Sigmoid colon (tissue), 6 donors: ENCODE measurements at regions not wholly inside any gene's neighbourhood (a gene's known extent, or its start where the extent isn't known, plus 50 kb on each side); places are given as distances from the start of the nearest gene placed in this dataset.

ENCODE experiments used
- DNase-seq: peaks from one replicate; pipeline ENCODE4 v3.0.0-alpha.2; 2019
- H3K27ac ChIP-seq, 4 donors: fragments of 200-600 bp; sonication (generic); one replicate each; pipeline ENCODE4 v1.5.1; 2016 to 2019; ENCODE audit warnings: mild to moderate bottlenecking in 1 of 4
- H3K27me3 ChIP-seq, 3 donors: fragments of 200-600 bp; sonication (generic); one replicate each; pipeline ENCODE4 v1.5.1; 2019; ENCODE audit warnings: mild to moderate bottlenecking in 1 of 3
- H3K36me3 ChIP-seq, 4 donors: fragments of 200-600 bp; sonication (generic); one replicate each; pipeline ENCODE4 v1.5.1; 2016 to 2019
- H3K4me1 ChIP-seq, 4 donors: fragments of 200-600 bp; sonication (generic); one replicate each; pipeline ENCODE4 v1.5.1; 2017 to 2019
- H3K4me3 ChIP-seq, 4 donors: fragments of 200-600 bp; sonication (generic); one replicate each; pipeline ENCODE4 v1.5.1; 2017 to 2019; ENCODE audit warnings: mild to moderate bottlenecking in 2 of 4, moderate library complexity in 1 of 4
- H3K9me3 ChIP-seq, 4 donors: fragments of 200-600 bp in 3 of 4; sonication (generic) in 3 of 4; one replicate each; pipeline versions ENCODE4 v1.5.1 to v1.6.1; 2013 to 2019
- EP300 ChIP-seq, 4 donors: sonication (generic); formaldehyde crosslinking; IDR thresholded peaks; one replicate each; pipeline ENCODE4 v1.6.1; 2017; ENCODE audit warnings: antibody characterized with exemption in 4 of 4
- POLR2A ChIP-seq, 2 donors: fragments of 450-650 bp; IDR thresholded peaks; one replicate each; pipeline ENCODE4 v1.6.1; 2016; ENCODE audit warnings: antibody characterized with exemption in 2 of 2, mild to moderate bottlenecking in 2 of 2, moderate library complexity in 2 of 2
- POLR2AphosphoS5 ChIP-seq, 4 donors: sonication (generic); formaldehyde crosslinking; IDR thresholded peaks; one replicate each; pipeline ENCODE4 v1.6.1; 2017; ENCODE audit warnings: antibody characterized with exemption in 4 of 4
- WGBS, 2 donors: extraction: QIAGEN DNeasy Blood & Tissue Kit; methylation state at CpG; one replicate each; pipeline ENCODE4 v1.1.7; 2013; 5-methylcytosine and 5-hydroxymethylcytosine counted together
- intact Hi-C: fragments of 100-400 bp; cut with DNase I; formaldehyde crosslinking; loops from one replicate; pipeline ENCODE4 v1.15.1; 2023
- TF ChIP-seq, protein P1 (sequence below), 4 experiments: fragments of 450-650 bp in 3 of 4; fragments of 200-600 bp in 1 of 4; IDR thresholded peaks; one replicate each; pipeline ENCODE4 v1.5.1; 2016 to 2019; ENCODE audit warnings: antibody characterized with exemption in 4 of 4, mild to moderate bottlenecking in 3 of 4, moderate library complexity in 2 of 4
- donor health status: healthy with polysubstance abuse.
- donor health status: healthy.

- Histone ChIP-seq H3K9me3 (no peaks in the 10 kb centered on the region), H3K4me1 (peaks cover 0 to 21% (median 18%) of the 10 kb centered on the region in 4 donors), H3K36me3 (no peaks in the 10 kb centered on the region), H3K27me3 (no peaks in the 10 kb centered on the region), H3K27ac (no peak overlapping the region), H3K4me3 (no peak overlapping the region)
- no peak for DNase-seq
- TF ChIP-seq POLR2A (IDR thresholded peaks at IDR 0.05) (no peak), POLR2AphosphoS5 (IDR thresholded peaks at IDR 0.05) (no peak), EP300 (IDR thresholded peaks at IDR 0.05) (no peak)
- TF ChIP-seq, protein P1, sequence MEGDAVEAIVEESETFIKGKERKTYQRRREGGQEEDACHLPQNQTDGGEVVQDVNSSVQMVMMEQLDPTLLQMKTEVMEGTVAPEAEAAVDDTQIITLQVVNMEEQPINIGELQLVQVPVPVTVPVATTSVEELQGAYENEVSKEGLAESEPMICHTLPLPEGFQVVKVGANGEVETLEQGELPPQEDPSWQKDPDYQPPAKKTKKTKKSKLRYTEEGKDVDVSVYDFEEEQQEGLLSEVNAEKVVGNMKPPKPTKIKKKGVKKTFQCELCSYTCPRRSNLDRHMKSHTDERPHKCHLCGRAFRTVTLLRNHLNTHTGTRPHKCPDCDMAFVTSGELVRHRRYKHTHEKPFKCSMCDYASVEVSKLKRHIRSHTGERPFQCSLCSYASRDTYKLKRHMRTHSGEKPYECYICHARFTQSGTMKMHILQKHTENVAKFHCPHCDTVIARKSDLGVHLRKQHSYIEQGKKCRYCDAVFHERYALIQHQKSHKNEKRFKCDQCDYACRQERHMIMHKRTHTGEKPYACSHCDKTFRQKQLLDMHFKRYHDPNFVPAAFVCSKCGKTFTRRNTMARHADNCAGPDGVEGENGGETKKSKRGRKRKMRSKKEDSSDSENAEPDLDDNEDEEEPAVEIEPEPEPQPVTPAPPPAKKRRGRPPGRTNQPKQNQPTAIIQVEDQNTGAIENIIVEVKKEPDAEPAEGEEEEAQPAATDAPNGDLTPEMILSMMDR (IDR thresholded peaks at IDR 0.05), result no peak
- intact Hi-C loops, result loop anchor here (1.0 to 5.0 kb wide), 2 partner anchors 39 to 45 kb away; no protein-coding TSS in a partner anchor
- WGBS, 2 donors, result 55 to 78% methylated on average over 14 of the region's 14 CpGs
These were observed 379.2 kb downstream of the SHANK2 start for GRCh38 chr11:70872955-70873735.

DNA sequence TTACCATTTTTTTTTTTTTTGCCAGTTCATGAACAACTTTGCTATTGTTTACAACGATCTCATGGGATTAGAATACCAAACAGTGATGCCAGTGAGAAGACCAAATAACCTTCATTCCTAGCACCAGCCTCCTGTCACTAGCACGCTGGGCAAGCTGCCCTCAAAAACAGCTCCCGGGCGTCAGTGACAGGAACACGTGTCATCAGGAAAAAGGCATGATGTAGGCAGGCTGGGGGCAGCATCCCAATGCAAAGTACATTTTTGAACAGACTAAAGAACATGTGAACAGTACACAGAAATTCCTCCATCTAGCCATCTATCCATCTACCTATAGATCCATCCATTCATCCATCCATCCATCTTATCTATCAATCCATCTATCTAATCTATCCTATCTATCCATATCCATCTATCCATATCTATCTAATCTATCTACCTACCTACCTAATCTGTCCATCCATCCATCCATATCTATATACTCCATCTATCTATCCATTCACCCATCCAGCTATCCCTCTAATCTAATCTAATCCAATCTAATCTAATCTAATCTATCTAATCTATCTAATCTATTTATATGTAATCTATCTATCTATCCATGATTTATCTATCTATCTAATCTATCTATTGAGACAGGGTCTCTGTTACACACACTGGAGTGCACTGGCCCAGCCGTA, 378.5 kb downstream of the SHANK2 start:
- Histone ChIP-seq H3K27ac (no peak overlapping the region), H3K4me3 (no peak overlapping the region), H3K36me3 (no peaks in the 10 kb centered on the region), H3K4me1 (peaks cover 0 to 21% (median 18%) of the 10 kb centered on the region in 4 donors), H3K9me3 (no peaks in the 10 kb centered on the region), H3K27me3 (no peaks in the 10 kb centered on the region)
- WGBS, 2 donors, result 81 to 89% methylated on average over 6 of the region's 6 CpGs
- intact Hi-C loops, result loop anchor here (5.0 kb wide), 1 partner anchor 38 kb away; no protein-coding TSS in a partner anchor
- no peak for DNase-seq
- no peak for TF ChIP-seq EP300 (IDR thresholded peaks at IDR 0.05)
- TF ChIP-seq POLR2AphosphoS5 (IDR thresholded peaks at IDR 0.05), result no peak
- no peak for TF ChIP-seq POLR2A (IDR thresholded peaks at IDR 0.05)
- TF ChIP-seq, protein P1 (IDR thresholded peaks at IDR 0.05), result no peak

DNA sequence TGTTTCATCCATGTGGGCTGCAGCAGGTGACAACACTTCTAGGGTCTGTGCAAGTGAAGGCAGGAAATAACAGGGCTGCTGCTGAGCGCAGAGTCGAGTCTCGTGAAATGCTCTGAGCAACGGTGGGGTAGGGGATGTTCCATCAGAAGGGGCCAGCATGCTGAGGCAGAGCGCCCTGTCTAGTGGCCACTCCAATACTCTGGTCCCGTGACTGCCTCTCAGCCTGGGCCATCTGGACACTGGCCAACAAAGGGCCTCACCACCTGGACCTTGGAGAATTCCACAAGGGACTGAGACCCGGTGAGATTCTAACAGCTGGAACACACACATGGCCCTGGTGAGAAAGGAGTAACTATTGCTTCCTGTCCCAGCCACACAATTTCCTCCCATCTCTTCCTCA, 375.7 kb downstream of the SHANK2 start:
- Histone ChIP-seq H3K27ac (no peak overlapping the region), H3K4me1 (peaks cover 0 to 15% (median 12%) of the 10 kb centered on the region in 4 donors), H3K36me3 (no peaks in the 10 kb centered on the region), H3K9me3 (no peaks in the 10 kb centered on the region), H3K4me3 (no peak overlapping the region), H3K27me3 (no peaks in the 10 kb centered on the region)
- intact Hi-C loops, result no loop called here
- TF ChIP-seq POLR2AphosphoS5 (IDR thresholded peaks at IDR 0.05), result no peak
- no peak for TF ChIP-seq POLR2A (IDR thresholded peaks at IDR 0.05)
- TF ChIP-seq, protein P1 (IDR thresholded peaks at IDR 0.05), result no peak
- TF ChIP-seq EP300 (IDR thresholded peaks at IDR 0.05), result no peak
- DNase-seq, result no peak
- WGBS, 2 donors, result 50 to 71% methylated on average over 7 of the region's 7 CpGs

GRCh38 chr11:70877151-70877550, 375.2 kb downstream of the SHANK2 start:
- peaks cover 0 to 10% (median 7%) of the 10 kb centered on the region in 4 donors for H3K4me1 ChIP-seq
- H3K4me3 ChIP-seq, result no peak overlapping the region
- H3K27me3 ChIP-seq, result no peaks in the 10 kb centered on the region
- H3K36me3 ChIP-seq, result no peaks in the 10 kb centered on the region
- 81 to 91% methylated on average over 12 of the region's 12 CpGs for WGBS, 2 donors
- TF ChIP-seq POLR2AphosphoS5 (IDR thresholded peaks at IDR 0.05), result no peak
- no peak for TF ChIP-seq EP300 (IDR thresholded peaks at IDR 0.05)
- no peak for TF ChIP-seq POLR2A (IDR thresholded peaks at IDR 0.05)
- TF ChIP-seq, protein P1 (IDR thresholded peaks at IDR 0.05), result no peak
- H3K27ac ChIP-seq, result no peak overlapping the region
- DNase-seq, result no peak
- intact Hi-C loops, result no loop called here
- no peaks in the 10 kb centered on the region for H3K9me3 ChIP-seq
